ENCODE measurements at regions not wholly inside any gene's neighbourhood (a gene's known extent, or its start where the extent isn't known, plus 50 kb on each side); places are given as distances from the start of the nearest gene placed in this dataset.

DNA sequence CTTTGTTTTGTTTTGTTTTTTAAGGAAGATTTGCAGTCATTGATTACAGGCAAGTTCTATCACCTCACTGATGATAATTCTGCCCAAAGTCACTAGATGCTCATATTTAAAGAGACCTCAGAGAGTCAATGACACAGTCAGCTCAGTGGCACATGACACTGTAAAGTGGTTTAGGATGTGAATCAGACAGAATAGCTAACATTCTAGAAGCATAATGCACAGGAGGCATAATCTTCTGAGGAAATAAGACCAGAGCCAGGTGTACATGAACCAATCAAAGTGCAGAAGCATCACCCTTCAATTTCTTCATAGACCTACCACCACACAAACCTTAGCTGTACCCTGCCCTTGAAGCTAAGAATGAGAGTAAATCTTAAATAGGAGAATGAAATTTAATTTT is 268.5 kb downstream of the BRINP2 start:
- TF ChIP-seq EP300 (IDR thresholded peaks at IDR 0.05) (no peak), POLR2A (IDR thresholded peaks at IDR 0.05) (no peak), CTCF (IDR thresholded peaks at IDR 0.05) (no peak), POLR2AphosphoS5 (IDR thresholded peaks at IDR 0.05) (no peak)
- H3K27ac ChIP-seq, result no peak overlapping the region
- H3K36me3 ChIP-seq, result no peaks in the 10 kb centered on the region
- no peak for DNase-seq
- no peak overlapping the region for H3K4me3 ChIP-seq
- H3K27me3 ChIP-seq, result no peaks in the 10 kb centered on the region
- no peaks in the 10 kb centered on the region for H3K9me3 ChIP-seq
- H3K4me1 ChIP-seq, result no peaks in the 10 kb centered on the region
- intact Hi-C loops (cut with DNase I; ENCODE audit: low total_unique reads), result no loop called here

DNA sequence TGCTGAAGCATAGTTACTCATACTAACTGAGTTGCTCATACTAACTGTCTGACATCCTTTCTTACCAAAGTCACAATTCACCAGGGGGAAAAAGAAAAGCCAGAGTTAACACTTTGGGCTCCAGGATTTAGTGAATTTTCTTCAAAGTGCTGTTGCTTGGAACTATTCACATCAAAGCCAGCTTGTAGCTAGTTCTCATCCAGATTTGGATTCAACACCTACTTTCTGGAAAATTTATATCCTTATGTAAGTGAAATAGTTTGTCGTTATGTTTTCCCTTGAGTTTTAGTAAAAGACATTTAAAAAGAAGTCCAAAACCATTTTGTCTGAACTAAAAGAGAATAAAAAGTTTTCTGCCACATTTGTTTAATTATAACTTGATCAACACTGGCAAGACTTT is 264.6 kb downstream of the BRINP2 start:
- Histone ChIP-seq H3K9me3 (no peaks in the 10 kb centered on the region), H3K4me3 (no peak overlapping the region), H3K36me3 (no peaks in the 10 kb centered on the region), H3K4me1 (no peaks in the 10 kb centered on the region), H3K27ac (no peak overlapping the region), H3K27me3 (no peaks in the 10 kb centered on the region)
- intact Hi-C loops (cut with DNase I; ENCODE audit: low total_unique reads), result no loop called here
- DNase-seq, result no peak
- WGBS, 5 donors, result 86 to 100% (median 93%) methylated on average over 1 of the region's 1 CpG
- TF ChIP-seq POLR2A (IDR thresholded peaks at IDR 0.05) (no peak), EP300 (IDR thresholded peaks at IDR 0.05) (no peak), CTCF (IDR thresholded peaks at IDR 0.05) (no peak), POLR2AphosphoS5 (IDR thresholded peaks at IDR 0.05) (no peak)

- intact Hi-C loops (cut with DNase I; ENCODE audit: low total_unique reads), result no loop called here
- Histone ChIP-seq H3K36me3 (no peaks in the 10 kb centered on the region), H3K27ac (no peak overlapping the region), H3K4me3 (no peak overlapping the region), H3K4me1 (no peaks in the 10 kb centered on the region), H3K27me3 (no peaks in the 10 kb centered on the region), H3K9me3 (no peaks in the 10 kb centered on the region)
- DNase-seq, result no peak
- WGBS, 5 donors, result 83 to 100% (median 91%) methylated on average over 1 of the region's 1 CpG
- no peak for TF ChIP-seq CTCF (IDR thresholded peaks at IDR 0.05)
- no peak for TF ChIP-seq POLR2A (IDR thresholded peaks at IDR 0.05)
- no peak for TF ChIP-seq EP300 (IDR thresholded peaks at IDR 0.05)
- no peak for TF ChIP-seq POLR2AphosphoS5 (IDR thresholded peaks at IDR 0.05)
Measured at GRCh38 chr1:177432897-177433296, 262.1 kb downstream of the BRINP2 start.

DNA sequence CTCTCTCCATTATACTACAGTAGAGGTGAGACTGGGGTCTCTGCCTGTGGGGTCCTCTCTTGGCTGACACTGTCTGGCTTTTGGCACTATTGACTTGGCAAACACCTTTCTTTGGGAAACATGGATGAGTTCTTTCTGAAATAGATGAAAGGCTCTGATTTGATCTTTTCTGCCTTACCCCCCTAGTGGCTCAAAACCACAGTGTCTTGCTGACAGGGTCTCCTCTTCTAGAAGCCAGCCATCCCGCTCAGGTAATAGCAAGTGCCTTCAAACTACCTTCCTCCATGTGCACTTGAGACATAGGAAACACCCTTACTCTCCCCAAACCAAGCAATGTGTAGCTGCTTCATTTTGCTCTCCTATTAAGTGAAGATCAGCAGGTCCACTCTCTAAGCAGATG is 260.4 kb downstream of the BRINP2 start:
- Histone ChIP-seq H3K36me3 (no peaks in the 10 kb centered on the region), H3K9me3 (no peaks in the 10 kb centered on the region), H3K27ac (no peak overlapping the region), H3K27me3 (no peaks in the 10 kb centered on the region), H3K4me1 (no peaks in the 10 kb centered on the region), H3K4me3 (no peak overlapping the region)
- DNase-seq, result no peak
- no peak for TF ChIP-seq EP300 (IDR thresholded peaks at IDR 0.05)
- 36 to 81% (median 69%) methylated on average over 1 of the region's 1 CpG for WGBS, 5 donors
- intact Hi-C loops (cut with DNase I; ENCODE audit: low total_unique reads), result no loop called here

- H3K36me3 ChIP-seq, result no peaks in the 10 kb centered on the region
- intact Hi-C loops (cut with DNase I; ENCODE audit: low total_unique reads), result no loop called here
- no peak for DNase-seq
- no peak overlapping the region for H3K27ac ChIP-seq
- no peak for TF ChIP-seq POLR2A (IDR thresholded peaks at IDR 0.05)
- TF ChIP-seq POLR2AphosphoS5 (IDR thresholded peaks at IDR 0.05), result no peak
- TF ChIP-seq EP300 (IDR thresholded peaks at IDR 0.05), result no peak
- TF ChIP-seq CTCF (IDR thresholded peaks at IDR 0.05), result no peak
- no peaks in the 10 kb centered on the region for H3K27me3 ChIP-seq
- H3K4me3 ChIP-seq, result no peak overlapping the region
- no peaks in the 10 kb centered on the region for H3K4me1 ChIP-seq
- no peaks in the 10 kb centered on the region for H3K9me3 ChIP-seq
- WGBS, 5 donors, result 63 to 80% (median 66%) methylated on average over 2 of the region's 2 CpGs
Measured at GRCh38 chr1:177429234-177429633, 258.5 kb downstream of the BRINP2 start.
